Natural killer cell (primary cell): ENCODE measurements at regions not wholly inside any gene's neighbourhood (a gene's known extent, or its start where the extent isn't known, plus 50 kb on each side); places are given as distances from the start of the nearest gene placed in this dataset.

Experiments
- ATAC-seq, 3 donors: fragments of 150-1000 bp in 2 of 3; fragments of 200-7000 bp in 1 of 3; cut with Tn5 transposase; 1 replicate in 1 of 3; 2 replicates in 2 of 3; pipeline ENCODE4 v1.10.0; 2021; ENCODE audit warnings: mild to moderate bottlenecking in 2 of 3, moderate library complexity in 2 of 3
- DNase-seq, 2 donors: peaks; one replicate each; pipeline versions ENCODE4 v3.0.0 to v3.0.0-alpha.2; 2013 to 2021; ENCODE audit warnings: mixed read lengths in 1 of 2
- H3K27ac ChIP-seq: one replicate; pipeline ENCODE4 v1.5.1; 2013; ENCODE audit warnings: mild to moderate bottlenecking, low read length
- H3K27me3 ChIP-seq: one replicate; pipeline ENCODE4 v1.6.1; 2013; ENCODE audit warnings: low read length; ENCODE audit not compliant: control insufficient read depth, insufficient read depth
- H3K36me3 ChIP-seq: one replicate; pipeline ENCODE4 v1.6.1; 2013; ENCODE audit warnings: low read length; ENCODE audit not compliant: control insufficient read depth, insufficient read depth
- H3K4me1 ChIP-seq: one replicate; pipeline ENCODE4 v1.6.1; 2013; ENCODE audit warnings: low read length; ENCODE audit not compliant: control insufficient read depth, insufficient read depth
- H3K4me3 ChIP-seq: one replicate; pipeline ENCODE4 v1.5.1; 2013; ENCODE audit warnings: low read length
- H3K9me3 ChIP-seq: one replicate; pipeline ENCODE4 v1.6.1; 2013; ENCODE audit warnings: low read length; ENCODE audit not compliant: control insufficient read depth, insufficient read depth
- H3K27ac Mint-ChIP-seq, 2 donors: one replicate each; pipeline ENCODE4 v1.8.0; 2022; ENCODE audit warnings: mild to moderate bottlenecking in 2 of 2, mixed read lengths in 2 of 2, moderate library complexity in 1 of 2
- H3K27me3 Mint-ChIP-seq, 2 donors: one replicate each; pipeline ENCODE4 v1.8.0; 2022; ENCODE audit warnings: low read depth in 2 of 2, mixed read lengths in 2 of 2
- H3K36me3 Mint-ChIP-seq: one replicate; pipeline ENCODE4 v1.8.0; 2022; ENCODE audit warnings: mixed read lengths
- H3K4me1 Mint-ChIP-seq, 2 donors: one replicate each; pipeline ENCODE4 v1.8.0; 2022; ENCODE audit warnings: mixed read lengths in 2 of 2
- H3K4me3 Mint-ChIP-seq: one replicate; pipeline ENCODE4 v1.8.0; 2022; ENCODE audit warnings: mild to moderate bottlenecking, moderate library complexity, mixed read lengths
- H3K9me3 Mint-ChIP-seq, 2 donors: one replicate each; pipeline ENCODE4 v1.8.0; 2022; ENCODE audit warnings: mixed read lengths in 2 of 2
- CTCF ChIP-seq: fragments of 200-600 bp; IDR thresholded peaks from one replicate; pipeline ENCODE4 v1.8.0; 2022; ENCODE audit warnings: antibody characterized with exemption
- WGBS: methylation state at CpG from one replicate; pipeline ENCODE4 v1.1.7; 2013; ENCODE audit warnings: missing lambda C conversion rate; ENCODE audit not compliant: insufficient coverage; 5-methylcytosine and 5-hydroxymethylcytosine counted together
- intact Hi-C: fragments of 100-400 bp; cut with micrococcal nuclease; formaldehyde crosslinking; loops from one replicate; pipeline ENCODE4 v1.14.2; 2022

DNA sequence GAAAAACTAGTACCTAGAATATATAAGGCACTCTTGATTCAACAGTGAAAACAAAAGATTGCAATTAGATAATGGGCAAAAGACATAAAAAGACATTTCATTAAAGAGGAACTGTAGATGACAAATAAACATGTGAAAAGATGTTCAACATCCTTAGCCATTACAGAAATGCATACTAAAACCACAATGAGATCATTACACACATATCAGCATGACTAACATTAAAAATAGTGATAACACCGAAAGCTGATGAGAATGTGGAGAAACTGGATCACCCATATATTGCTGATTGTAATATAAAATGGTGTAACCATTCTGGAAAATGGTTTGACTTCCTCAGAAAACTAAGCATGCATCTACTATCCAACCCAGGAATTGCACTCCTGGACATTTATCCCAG lies 340.3 kb downstream of the SEC16B start:
- TF ChIP-seq CTCF = no peak
- Histone ChIP-seq H3K27me3 (no peaks in the 10 kb centered on the region), H3K9me3 (no peaks in the 10 kb centered on the region), H3K4me1 (no peaks in the 10 kb centered on the region), H3K4me3 (no peak overlapping the region), H3K36me3 (no peaks in the 10 kb centered on the region), H3K27ac (no peak overlapping the region)
- no CpG with 5 or more reads among the region's 1 CpG for WGBS
- intact Hi-C loops = no loop called here
- no peaks in the 10 kb centered on the region for H3K36me3 Mint-ChIP-seq
- H3K27ac Mint-ChIP-seq = no peak overlapping the region
- H3K27me3 Mint-ChIP-seq = no peaks in the 10 kb centered on the region
- H3K4me1 Mint-ChIP-seq = no peaks in the 10 kb centered on the region
- no peak overlapping the region for H3K4me3 Mint-ChIP-seq
- H3K9me3 Mint-ChIP-seq = peaks cover 10% of the 10 kb centered on the region in 2 donors
- DNase-seq (no peak), ATAC-seq (no peak)

- ATAC-seq (no peak), DNase-seq (no peak)
- H3K4me3 ChIP-seq = no peak overlapping the region
- Mint-ChIP-seq H3K4me3 (no peak overlapping the region), H3K9me3 (peaks cover 13 to 14% of the 10 kb centered on the region in 2 donors), H3K36me3 (no peaks in the 10 kb centered on the region), H3K27ac (no peak overlapping the region), H3K4me1 (no peaks in the 10 kb centered on the region), H3K27me3 (no peaks in the 10 kb centered on the region)
- H3K9me3 ChIP-seq = peaks cover 5% of the 10 kb centered on the region
- no peak for TF ChIP-seq CTCF
- no peaks in the 10 kb centered on the region for H3K27me3 ChIP-seq
- H3K27ac ChIP-seq = no peak overlapping the region
- intact Hi-C loops = no loop called here
- H3K4me1 ChIP-seq = no peaks in the 10 kb centered on the region
- H3K36me3 ChIP-seq = no peaks in the 10 kb centered on the region
- whole genome bisulfite sequencing = 88% methylated on average over 2 of the region's 4 CpGs
Observed at GRCh38 chr1:177627148-177627910, 342.5 kb downstream of the SEC16B start.

- H3K36me3 Mint-ChIP-seq = no peaks in the 10 kb centered on the region
- no peaks in the 10 kb centered on the region for H3K36me3 ChIP-seq
- TF ChIP-seq CTCF = no peak
- H3K27me3 Mint-ChIP-seq = no peaks in the 10 kb centered on the region
- DNase-seq (no peak), ATAC-seq (no peak)
- intact Hi-C loops = no loop called here
- no peaks in the 10 kb centered on the region for H3K4me1 ChIP-seq
- WGBS = 78% methylated on average over 3 of the region's 4 CpGs
- no peak overlapping the region for H3K4me3 Mint-ChIP-seq
- H3K4me1 Mint-ChIP-seq = no peaks in the 10 kb centered on the region
- H3K4me3 ChIP-seq = no peak overlapping the region
- no peaks in the 10 kb centered on the region for H3K27me3 ChIP-seq
- no peak overlapping the region for H3K27ac ChIP-seq
- peaks cover 5% of the 10 kb centered on the region for H3K9me3 ChIP-seq
- H3K9me3 Mint-ChIP-seq = peaks cover 7 to 8% of the 10 kb centered on the region in 2 donors
- no peak overlapping the region for H3K27ac Mint-ChIP-seq
Observed at GRCh38 chr1:177620636-177621190, 349.1 kb downstream of the SEC16B start.

DNA sequence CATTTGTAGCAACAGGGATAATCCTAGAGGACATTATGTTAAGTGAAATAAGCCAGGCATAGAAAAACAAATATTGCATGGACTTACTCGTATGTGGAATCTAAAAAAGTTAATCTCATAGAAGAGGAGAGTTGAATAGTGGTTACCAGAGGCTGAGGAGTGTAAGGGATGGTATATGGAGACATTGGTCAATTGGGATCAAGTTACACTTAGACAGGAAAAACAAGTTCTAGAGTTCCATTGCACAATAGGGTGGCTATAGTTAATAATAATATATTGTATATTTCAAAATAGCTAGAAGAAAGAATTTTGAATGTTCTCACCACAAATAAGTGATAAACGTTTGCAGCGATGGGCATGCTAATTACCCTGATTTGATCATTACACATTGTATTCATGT lies 354.6 kb downstream of the SEC16B start:
- H3K4me3 ChIP-seq = no peak overlapping the region
- 74% methylated on average over 1 of the region's 3 CpGs for WGBS

More for the DNA sequence above, 354.6 kb downstream of the SEC16B start:
- H3K9me3 Mint-ChIP-seq = peaks cover 4 to 12% of the 10 kb centered on the region in 2 donors
- Histone ChIP-seq H3K27me3 (no peaks in the 10 kb centered on the region), H3K9me3 (no peaks in the 10 kb centered on the region), H3K36me3 (no peaks in the 10 kb centered on the region), H3K4me1 (no peaks in the 10 kb centered on the region), H3K27ac (no peak overlapping the region)
- no peak overlapping the region for H3K4me3 Mint-ChIP-seq
- no peak overlapping the region for H3K27ac Mint-ChIP-seq
- no peak for TF ChIP-seq CTCF
- ATAC-seq (no peak), DNase-seq (no peak)
- no peaks in the 10 kb centered on the region for H3K4me1 Mint-ChIP-seq
- no peaks in the 10 kb centered on the region for H3K36me3 Mint-ChIP-seq
- no peaks in the 10 kb centered on the region for H3K27me3 Mint-ChIP-seq
- intact Hi-C loops = no loop called here
